HCT116 (cell line): ENCODE measurements at regions not wholly inside any gene's neighbourhood (a gene's known extent, or its start where the extent isn't known, plus 50 kb on each side); places are given as distances from the start of the nearest gene placed in this dataset.

Experiments used
- ATAC-seq: fragments of 200-7000 bp; cut with Tn5 transposase; 2 replicates; pipeline ENCODE4 v1.9.1; 2020; ENCODE audit warnings: mild to moderate bottlenecking, moderate library complexity
- BruUV-seq: library from RNA; stranded (reverse); fragments of 400-500 nt; replicated peaks from 2 replicates; lab custom pipeline; 2021; lab: Mats Ljungman, UMichigan
- CTCF ChIA-PET: fragments of 300-600 bp; sonication (Branson Sonifier 250); formaldehyde crosslinking; loops from one replicate; lab custom pipeline; 2021; ENCODE audit warnings: antibody characterized with exemption; lab: Charles Lee
- POLR2A ChIA-PET: fragments of 300-600, 350-600 bp; sonication (Branson Sonifier 250); formaldehyde crosslinking; loops from one replicate; lab custom pipeline; 2021; ENCODE audit warnings: antibody characterized with exemption; lab: Charles Lee
- RAD21 ChIA-PET, 2 experiments: fragments of 300-600 bp; sonication (Branson Sonifier 250); formaldehyde crosslinking; loops; one replicate each; lab custom pipeline; 2023; ENCODE audit warnings: low total read pairs in 2 of 2; ENCODE audit not compliant: uncharacterized antibody in 2 of 2, unreplicated experiment in 2 of 2, low non-redundant PET in 1 of 2; lab: Charles Lee
- DNase-seq: peaks from one replicate; pipeline ENCODE4 v3.0.0-alpha.2; 2010; ENCODE audit warnings: low read depth, low spot score
- H2AFZ ChIP-seq: fragments of 200-600 bp; shearing (Covaris generic), sonication (generic); 2 replicates; pipeline ENCODE4 v1.6.1; 2017; ENCODE audit warnings: low read depth, mixed run types, mixed read lengths, antibody characterized with exemption, low read length; ENCODE audit not compliant: poor library complexity, severe bottlenecking
- H3K27ac ChIP-seq: 2 replicates; pipeline ENCODE4 v1.5.1; 2012; ENCODE audit warnings: low read depth, low read length
- H3K27me3 ChIP-seq: fragments of 200-600 bp; sonication (generic); 2 replicates; pipeline ENCODE4 v1.6.1; 2016; ENCODE audit warnings: mixed run types, low read length, mixed read lengths; ENCODE audit not compliant: insufficient read depth
- H3K36me3 ChIP-seq, 2 experiments: fragments of 200-500 bp in 1 of 2; fragments of 200-600 bp in 1 of 2; sonication (Bioruptor generic) in 1 of 2; sonication (generic) in 1 of 2; 2 replicates each; pipeline versions ENCODE4 v1.5.1 to v1.6.1; 2014 to 2016; ENCODE audit warnings: low read length in 2 of 2, inconsistent platforms in 1 of 2, mixed read lengths in 1 of 2, mixed run types in 1 of 2; ENCODE audit not compliant: insufficient read depth in 2 of 2, control insufficient read depth in 1 of 2
- H3K4me1 ChIP-seq, 2 experiments: fragments of 200-600 bp in 1 of 2; sonication (generic) in 1 of 2; 2 replicates each; pipeline versions ENCODE4 v1.5.1 to v1.6.1; 2012 to 2017; ENCODE audit warnings: low read length in 2 of 2, inconsistent platforms in 1 of 2, mild to moderate bottlenecking in 1 of 2, mixed read lengths in 1 of 2, mixed run types in 1 of 2, moderate library complexity in 1 of 2; ENCODE audit not compliant: insufficient read depth in 2 of 2, control insufficient read depth in 1 of 2
- H3K4me2 ChIP-seq: fragments of 200-600 bp; sonication (generic); 2 replicates; pipeline ENCODE4 v1.6.1; 2017; ENCODE audit warnings: mixed run types, low read length, mixed read lengths
- H3K4me3 ChIP-seq, 2 experiments: fragments of 200-600 bp in 1 of 2; sonication (generic) in 1 of 2; replicated peaks in 1 of 2; 2 replicates each; pipeline ENCODE4 v1.5.1; 2011 to 2016; ENCODE audit warnings: low read length in 2 of 2, control low read depth in 1 of 2, low read depth in 1 of 2, mild to moderate bottlenecking in 1 of 2, mixed read lengths in 1 of 2, mixed run types in 1 of 2
- H3K79me2 ChIP-seq: fragments of 200-600 bp; sonication (generic); 2 replicates; pipeline ENCODE4 v1.6.1; 2017; ENCODE audit warnings: mild to moderate bottlenecking, mixed run types, low read length, moderate library complexity, mixed read lengths; ENCODE audit not compliant: insufficient read depth
- H3K9ac ChIP-seq: fragments of 200-600 bp; sonication (generic); 2 replicates; pipeline ENCODE4 v1.6.1; 2016; ENCODE audit warnings: low read length, mixed read lengths
- H3K9me2 ChIP-seq: fragments of 200-600 bp; sonication (generic), shearing (Covaris generic); 2 replicates; pipeline ENCODE4 v1.6.1; 2017; ENCODE audit warnings: mixed run types, mild to moderate bottlenecking, moderate library complexity; ENCODE audit not compliant: insufficient read depth
- H3K9me3 ChIP-seq, 2 experiments: fragments of 200-500 bp in 1 of 2; fragments of 200-600 bp in 1 of 2; sonication (Bioruptor generic) in 1 of 2; sonication (generic) in 1 of 2; 2 replicates each; pipeline ENCODE4 v1.6.1; 2014 to 2017; ENCODE audit warnings: low read length in 2 of 2, mixed read lengths in 2 of 2, inconsistent platforms in 1 of 2, low read depth in 1 of 2, mild to moderate bottlenecking in 1 of 2, mixed run types in 1 of 2, moderate library complexity in 1 of 2; ENCODE audit not compliant: control insufficient read depth in 1 of 2, insufficient read depth in 1 of 2
- H4K20me1 ChIP-seq: fragments of 200-600 bp; sonication (generic), shearing (Covaris generic); 2 replicates; pipeline ENCODE4 v1.6.1; 2017; ENCODE audit warnings: mixed run types, mild to moderate bottlenecking, moderate library complexity; ENCODE audit not compliant: insufficient read depth
- ATF3 ChIP-seq: IDR thresholded peaks from 2 replicates; pipeline ENCODE4 v1.6.1; 2012
- CEBPB ChIP-seq: IDR thresholded peaks from 2 replicates; pipeline ENCODE4 v1.6.1; 2012; ENCODE audit warnings: low read depth
- CTCF ChIP-seq, 3 experiments: fragments of 200-600 bp in 1 of 3; sonication (generic) in 1 of 3; IDR thresholded peaks in 2 of 3; conservative IDR thresholded peaks in 1 of 3; 2 replicates each; pipeline ENCODE4 v1.5.1; 2012 to 2017; ENCODE audit warnings: low read depth in 2 of 3, low read length in 2 of 3, antibody characterized with exemption in 1 of 3, borderline replicate concordance in 1 of 3, control low read depth in 1 of 3, mild to moderate bottlenecking in 1 of 3, mixed read lengths in 1 of 3, mixed run types in 1 of 3, moderate library complexity in 1 of 3; ENCODE audit not compliant: insufficient read depth in 1 of 3
- ELF1 ChIP-seq: IDR thresholded peaks from 2 replicates; pipeline ENCODE4 v1.6.1; 2012; ENCODE audit warnings: low read depth, borderline replicate concordance
- EZH2 ChIP-seq: fragments of 200-600 bp; sonication (generic); IDR thresholded peaks from 2 replicates; pipeline ENCODE4 v1.6.1; 2017; ENCODE audit warnings: antibody characterized with exemption, mixed run types
- EZH2phosphoT487 ChIP-seq: fragments of 200-600 bp; IDR thresholded peaks from 2 replicates; pipeline ENCODE4 v1.6.1; 2018; ENCODE audit warnings: antibody characterized with exemption, borderline replicate concordance
- FOSL1 ChIP-seq: IDR thresholded peaks from 2 replicates; pipeline ENCODE4 v1.6.1; 2012; ENCODE audit warnings: low read depth
- JUND ChIP-seq: IDR thresholded peaks from 2 replicates; pipeline ENCODE4 v1.6.1; 2012
- MAX ChIP-seq: IDR thresholded peaks from 2 replicates; pipeline ENCODE4 v1.6.1; 2012
- POLR2AphosphoS5 ChIP-seq: IDR thresholded peaks from 2 replicates; pipeline ENCODE4 v1.6.1; 2011; ENCODE audit warnings: mild to moderate bottlenecking, low read depth, low read length, moderate library complexity
- RAD21 ChIP-seq: IDR thresholded peaks from 2 replicates; pipeline ENCODE4 v1.6.1; 2012; ENCODE audit warnings: low read depth, mild to moderate bottlenecking
- REST ChIP-seq: IDR thresholded peaks from 2 replicates; pipeline ENCODE4 v1.6.1; 2012; ENCODE audit warnings: low read depth
- SIN3A ChIP-seq: IDR thresholded peaks from 2 replicates; pipeline ENCODE4 v1.6.1; 2012; ENCODE audit warnings: low read depth
- SP1 ChIP-seq: IDR thresholded peaks from 2 replicates; pipeline ENCODE4 v1.6.1; 2012; ENCODE audit warnings: low read depth
- SRF ChIP-seq: IDR thresholded peaks from 2 replicates; pipeline ENCODE4 v1.6.1; 2012; ENCODE audit warnings: low read depth
- TCF7L2 ChIP-seq: IDR thresholded peaks from 2 replicates; pipeline ENCODE4 v1.7.0; 2011; ENCODE audit warnings: borderline replicate concordance, inconsistent platforms; ENCODE audit not compliant: insufficient read depth, insufficient read length; ENCODE audit errors: extremely low read depth
- YY1 ChIP-seq: IDR thresholded peaks from 2 replicates; pipeline ENCODE4 v1.6.1; 2011; ENCODE audit warnings: low read length, low read depth, moderate library complexity, mild to moderate bottlenecking; ENCODE audit not compliant: insufficient replicate concordance; ENCODE audit errors: extremely low read depth
- ZBTB33 ChIP-seq: IDR thresholded peaks from 2 replicates; pipeline ENCODE4 v1.6.1; 2011; ENCODE audit warnings: mild to moderate bottlenecking, low read length, moderate library complexity; ENCODE audit not compliant: insufficient replicate concordance; ENCODE audit errors: extremely low read depth
- ZNF274 ChIP-seq: fragments of 200-500 bp; sonication (Bioruptor generic); IDR thresholded peaks from 2 replicates; pipeline ENCODE4 v1.6.1; 2014; ENCODE audit warnings: mild to moderate bottlenecking, low read depth, low read length, inconsistent platforms
- intact Hi-C: fragments of 100-400 bp; cut with micrococcal nuclease; formaldehyde crosslinking; loops from 2 replicates; pipeline ENCODE4 v1.10.0; 2022

- POLR2A ChIA-PET = no interaction called here
- H4K20me1 ChIP-seq = no peaks in the 10 kb centered on the region
- no peak for TF ChIP-seq SRF
- TF ChIP-seq FOSL1 = no peak
- TF ChIP-seq RAD21 = no peak
- no peak for TF ChIP-seq CEBPB
- TF ChIP-seq TCF7L2 = no peak
- TF ChIP-seq YY1 = no peak
- no peak for TF ChIP-seq POLR2AphosphoS5
- TF ChIP-seq JUND = no peak
- TF ChIP-seq SP1 = no peak
- no peak for TF ChIP-seq ZBTB33
- TF ChIP-seq REST = no peak
- TF ChIP-seq EZH2phosphoT487 = no peak
- no peak for TF ChIP-seq ZNF274
- TF ChIP-seq EZH2 = no peak
- no peak for TF ChIP-seq CTCF (IDR thresholded peaks at IDR 0.05 in 2 of 3, conservative IDR thresholded peaks at IDR 0.05 in 1 of 3; ENCODE audit: borderline replicate concordance in 1 of 3, insufficient read depth in 1 of 3, low read depth in 2 of 3, low read length in 2 of 3)
- TF ChIP-seq ELF1 = no peak
- no peak for TF ChIP-seq MAX
- TF ChIP-seq SIN3A = no peak
- no peak for TF ChIP-seq ATF3
- TF ChIP-seq, all 23 proteins: peak for 0
- ATAC-seq = no peak
- intact Hi-C loops = loop anchor here (5.0 kb wide), 1 partner anchor 747 kb away; no protein-coding TSS in a partner anchor
- Histone ChIP-seq H3K27ac (no peak overlapping the region), H3K9me2 (no peaks in the 10 kb centered on the region), H3K27me3 (peaks cover 12% of the 10 kb centered on the region), H3K4me2 (no peak overlapping the region), H3K4me3 (no peak overlapping the region), H3K4me1 (no peaks in the 10 kb centered on the region), H3K79me2 (no peaks in the 10 kb centered on the region), H2AFZ (no peak overlapping the region), H3K9ac (no peak overlapping the region), H3K36me3 (no peaks in the 10 kb centered on the region), H3K9me3 (no peaks in the 10 kb centered on the region)
- BruUV-seq = no TSS peak
- ChIA-PET CTCF (no interaction called here), RAD21 (no interaction called here)
- DNase-seq = no peak
Measured at GRCh38 chr2:58954880-58955385, 713.8 kb upstream of the FANCL start.
